ENCODE measurements at regions not wholly inside any gene's neighbourhood (a gene's known extent, or its start where the extent isn't known, plus 50 kb on each side); places are given as distances from the start of the nearest gene placed in this dataset.

DNA sequence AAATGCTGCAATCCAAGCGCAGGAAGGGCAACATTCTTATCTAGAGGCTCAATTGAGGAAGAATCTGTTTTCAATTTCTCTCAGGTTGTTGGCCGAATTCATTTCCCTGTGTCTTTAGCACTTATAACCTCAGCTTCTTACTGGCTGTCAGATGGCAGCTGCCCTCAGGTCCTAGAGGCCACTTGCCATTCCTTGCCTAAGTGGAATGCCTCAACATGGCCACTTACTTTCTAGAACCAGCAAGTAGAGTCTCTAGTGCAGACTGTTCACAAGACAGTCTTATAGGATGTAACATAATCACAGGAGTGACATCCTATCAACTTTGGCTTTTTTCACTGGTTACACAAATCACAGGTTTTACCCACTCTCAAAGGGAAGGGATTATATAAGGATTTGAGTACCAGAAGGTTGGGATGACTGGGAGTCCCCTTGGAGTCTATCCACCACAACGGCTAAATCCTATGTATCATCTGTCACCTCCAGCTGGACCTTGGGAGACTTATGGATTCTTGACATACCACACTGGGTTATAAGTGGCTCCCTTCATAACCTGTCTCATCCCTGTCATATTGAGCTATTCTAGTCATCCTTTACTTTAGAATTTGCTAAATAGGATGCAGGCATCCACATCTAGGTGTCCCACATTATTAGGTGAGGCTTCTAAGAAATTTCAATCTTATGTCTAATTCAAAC is 297.9 kb upstream of the CTSO start:
- TF ChIP-seq, protein P1, sequence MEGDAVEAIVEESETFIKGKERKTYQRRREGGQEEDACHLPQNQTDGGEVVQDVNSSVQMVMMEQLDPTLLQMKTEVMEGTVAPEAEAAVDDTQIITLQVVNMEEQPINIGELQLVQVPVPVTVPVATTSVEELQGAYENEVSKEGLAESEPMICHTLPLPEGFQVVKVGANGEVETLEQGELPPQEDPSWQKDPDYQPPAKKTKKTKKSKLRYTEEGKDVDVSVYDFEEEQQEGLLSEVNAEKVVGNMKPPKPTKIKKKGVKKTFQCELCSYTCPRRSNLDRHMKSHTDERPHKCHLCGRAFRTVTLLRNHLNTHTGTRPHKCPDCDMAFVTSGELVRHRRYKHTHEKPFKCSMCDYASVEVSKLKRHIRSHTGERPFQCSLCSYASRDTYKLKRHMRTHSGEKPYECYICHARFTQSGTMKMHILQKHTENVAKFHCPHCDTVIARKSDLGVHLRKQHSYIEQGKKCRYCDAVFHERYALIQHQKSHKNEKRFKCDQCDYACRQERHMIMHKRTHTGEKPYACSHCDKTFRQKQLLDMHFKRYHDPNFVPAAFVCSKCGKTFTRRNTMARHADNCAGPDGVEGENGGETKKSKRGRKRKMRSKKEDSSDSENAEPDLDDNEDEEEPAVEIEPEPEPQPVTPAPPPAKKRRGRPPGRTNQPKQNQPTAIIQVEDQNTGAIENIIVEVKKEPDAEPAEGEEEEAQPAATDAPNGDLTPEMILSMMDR (IDR thresholded peaks at IDR 0.05; ENCODE audit: extremely low read depth in 1 of 2, insufficient read depth in 1 of 2, low read depth in 1 of 2, low read length in 2 of 2): no peak
- TF ChIP-seq FOS (IDR thresholded peaks at IDR 0.05; ENCODE audit: borderline replicate concordance, insufficient read depth, low read length) (no peak), EZH2 (IDR thresholded peaks at IDR 0.05; ENCODE audit: borderline replicate concordance, low read depth, low read length, severe bottlenecking) (no peak), POLR2A (IDR thresholded peaks at IDR 0.05; ENCODE audit: low read depth, low read length) (no peak)

Measured in endothelial cell of umbilical vein (primary cell).